Heart left ventricle (tissue), 13 donors: ENCODE measurements at regions not wholly inside any gene's neighbourhood (a gene's known extent, or its start where the extent isn't known, plus 50 kb on each side); places are given as distances from the start of the nearest gene placed in this dataset.

Source experiments
- CTCF ChIP-seq, 12 donors: fragments of 200-600 bp; sonication (generic) in 4 of 12; IDR thresholded peaks; one replicate each; pipeline versions ENCODE4 v1.5.0 to v1.8.0; 2018 to 2022; ENCODE audit warnings: antibody characterized with exemption in 12 of 12, mild to moderate bottlenecking in 5 of 12
- POLR2A ChIP-seq, 2 donors: fragments of 450-650 bp; IDR thresholded peaks; one replicate each; pipeline ENCODE4 v1.6.1; 2017; ENCODE audit warnings: antibody characterized with exemption in 2 of 2, mild to moderate bottlenecking in 2 of 2, moderate library complexity in 2 of 2
- donor health status: ischemic (EF 13 %, LVEDD 7.1; RV severe dilation, severe dysfunction).
- donor health status: DM: no; HTN: yes; CAD: no.
- donor health status: DM: no; HTN: no; CAD: no.
- donor health status: ischemic (EF 25% LVEDD 6.9; RV normal size, moderate dysfunction).
- donor health status: ischemic (EF 25% LVEDD 5.7; RV mildly dilated, moderate dysfunction).
- donor health status: ischemic (EF 35%, LVEDD 5.7; RV mildly dilated, moderate dysfunction).
- donor health status: nonischemic (EF 11% LVEDD 7.7; RV severe dilation, severe dysfunction).
- donor health status: DM: yes; HTN: yes; CAD: no.
- donor health status: PGD.
- donor health status: ischemic (EF 29% LVEDD 5.4; RV normal size, mild dysfunction).
- donor health status: nonischemic (EF 23%, LVEDD 6.1; RV moderate dilation, normal function).

GRCh38 chr14:38567703-38568102 is 311.8 kb upstream of the CLEC14A start:
- no peak for TF ChIP-seq CTCF (IDR thresholded peaks at IDR 0.05)
- TF ChIP-seq POLR2A (IDR thresholded peaks at IDR 0.05) = no peak
